Activated CD4-positive, alpha-beta T cell treated with anti-CD3 and anti-CD28 coated beads, Interleukin-2, Interleukin-4, amounts not matched to agents 100 ng/mL and 50 ng/mL, durations not matched to agents 16 hours and 8 hours (primary cell): ENCODE measurements at regions not wholly inside any gene's neighbourhood (a gene's known extent, or its start where the extent isn't known, plus 50 kb on each side); places are given as distances from the start of the nearest gene placed in this dataset.

ENCODE experiments used
- DNase-seq: peaks from one replicate; pipeline ENCODE4 v3.0.0-alpha.2; 2020; ENCODE audit warnings: low spot score

GRCh38 chr3:178152988-178153387, 383.2 kb upstream of the KCNMB2 start:
- DNase-seq: no peak

- no peak for DNase-seq
These were observed 380.7 kb upstream of the KCNMB2 start for GRCh38 chr3:178155521-178155920.

GRCh38 chr3:178156301-178156700, 379.9 kb upstream of the KCNMB2 start:
- DNase-seq: no peak

GRCh38 chr3:178159691-178160220, 376.5 kb upstream of the KCNMB2 start:
- DNase-seq: no peak

GRCh38 chr3:178169421-178169820, 366.8 kb upstream of the KCNMB2 start:
- no peak for DNase-seq

- no peak for DNase-seq
These were observed 365.3 kb upstream of the KCNMB2 start for GRCh38 chr3:178170698-178171535.

GRCh38 chr3:178172121-178172520, 364.1 kb upstream of the KCNMB2 start:
- DNase-seq: no peak

- DNase-seq: no peak
These were observed 361.9 kb upstream of the KCNMB2 start for GRCh38 chr3:178174201-178174915.

GRCh38 chr3:178181088-178181487, 355.1 kb upstream of the KCNMB2 start:
- DNase-seq: no peak

GRCh38 chr3:178181784-178182183, 354.5 kb upstream of the KCNMB2 start:
- DNase-seq: no peak

- DNase-seq: no peak
These were observed 353.9 kb upstream of the KCNMB2 start for GRCh38 chr3:178182337-178182779.

GRCh38 chr3:178184833-178185232, 351.4 kb upstream of the KCNMB2 start:
- no peak for DNase-seq

- no peak for DNase-seq
These were observed 349.6 kb upstream of the KCNMB2 start for GRCh38 chr3:178186666-178187065.

- DNase-seq: no peak
These were observed 346.4 kb upstream of the KCNMB2 start for GRCh38 chr3:178189854-178190253.

GRCh38 chr3:178193846-178194245, 342.4 kb upstream of the KCNMB2 start:
- DNase-seq: no peak

GRCh38 chr3:178194539-178194938, 341.7 kb upstream of the KCNMB2 start:
- DNase-seq: no peak

GRCh38 chr3:178195824-178196223, 340.4 kb upstream of the KCNMB2 start:
- no peak for DNase-seq

- no peak for DNase-seq
These were observed 337.9 kb upstream of the KCNMB2 start for GRCh38 chr3:178198329-178198728.

GRCh38 chr3:178200316-178200715, 335.9 kb upstream of the KCNMB2 start:
- DNase-seq: no peak

- no peak for DNase-seq
These were observed 334.5 kb upstream of the KCNMB2 start for GRCh38 chr3:178201714-178202113.

- no peak for DNase-seq
These were observed 334.0 kb upstream of the KCNMB2 start for GRCh38 chr3:178202194-178202593.

GRCh38 chr3:178203165-178203564, 333.1 kb upstream of the KCNMB2 start:
- no peak for DNase-seq

GRCh38 chr3:178203650-178204049, 332.6 kb upstream of the KCNMB2 start:
- no peak for DNase-seq
